HG03520 (cell line): ENCODE measurements at regions not wholly inside any gene's neighbourhood (a gene's known extent, or its start where the extent isn't known, plus 50 kb on each side); places are given as distances from the start of the nearest gene placed in this dataset.
"Not testable (repeated sequence)": the region's sequence is repeated elsewhere in the genome, so short reads cannot be mapped to it uniquely, and the experiment has no call there.

ENCODE experiments used
- ATAC-seq: cut with Tn5 transposase; IDR thresholded peaks from one replicate; pipeline ENCODE4 v1.9.1; 2021; ENCODE audit warnings: mild to moderate bottlenecking, moderate library complexity; ENCODE audit not compliant: unreplicated experiment

- ATAC-seq: no peak
Measured at GRCh38 chr4:114229706-114230105, 250.3 kb upstream of the ARSJ start.

DNA sequence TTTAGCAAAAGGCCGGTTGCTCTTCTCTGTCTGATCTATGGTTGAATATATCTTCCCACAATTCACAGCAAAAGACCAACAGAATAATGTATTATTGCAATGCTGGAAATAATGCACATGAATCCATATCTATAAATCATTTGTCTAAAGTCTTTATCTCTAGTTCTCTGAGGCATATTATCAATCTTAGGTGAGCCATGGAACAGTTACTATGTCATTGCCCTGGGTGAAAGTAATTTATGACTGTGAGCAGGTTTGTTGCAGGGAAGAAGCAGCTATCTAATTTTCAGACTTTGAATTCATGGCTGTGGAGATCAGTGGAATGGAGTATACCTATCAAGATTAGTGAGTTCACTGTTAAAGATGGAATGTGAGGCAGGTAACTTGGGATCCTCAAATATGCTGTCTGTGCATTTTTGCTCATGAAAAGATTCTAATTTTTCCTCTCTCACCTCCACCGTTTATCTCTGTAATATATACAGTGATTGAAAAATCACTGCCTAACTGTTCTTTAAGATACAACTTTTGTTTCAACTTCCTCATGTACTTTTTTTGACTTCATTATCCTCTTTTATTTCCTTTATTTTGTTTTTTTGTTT, 256.8 kb upstream of the ARSJ start:
- no peak for ATAC-seq

- no peak for ATAC-seq
Measured at GRCh38 chr4:114237997-114238396, 258.6 kb upstream of the ARSJ start.

DNA sequence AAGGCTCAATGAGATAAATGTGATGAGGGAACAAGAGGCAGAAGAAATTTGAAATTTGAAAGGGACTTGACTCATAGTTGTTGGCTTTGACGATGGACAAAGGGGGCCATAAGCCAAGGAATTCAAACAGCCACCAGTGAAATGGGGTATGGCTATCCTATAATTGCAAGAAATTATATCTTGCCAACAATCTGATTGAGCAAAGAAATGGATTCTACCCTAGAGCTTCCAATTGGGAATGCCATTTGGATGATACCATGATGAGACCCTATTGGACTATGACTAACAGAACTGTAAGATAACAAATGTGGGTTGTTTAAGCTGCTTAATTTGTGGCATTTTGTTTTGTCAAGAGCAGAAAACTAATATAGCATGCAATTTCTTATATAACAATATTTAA, 270.1 kb upstream of the ARSJ start:
- ATAC-seq: no peak

- no peak for ATAC-seq
Measured at GRCh38 chr4:114249976-114250375, 270.5 kb upstream of the ARSJ start.

DNA sequence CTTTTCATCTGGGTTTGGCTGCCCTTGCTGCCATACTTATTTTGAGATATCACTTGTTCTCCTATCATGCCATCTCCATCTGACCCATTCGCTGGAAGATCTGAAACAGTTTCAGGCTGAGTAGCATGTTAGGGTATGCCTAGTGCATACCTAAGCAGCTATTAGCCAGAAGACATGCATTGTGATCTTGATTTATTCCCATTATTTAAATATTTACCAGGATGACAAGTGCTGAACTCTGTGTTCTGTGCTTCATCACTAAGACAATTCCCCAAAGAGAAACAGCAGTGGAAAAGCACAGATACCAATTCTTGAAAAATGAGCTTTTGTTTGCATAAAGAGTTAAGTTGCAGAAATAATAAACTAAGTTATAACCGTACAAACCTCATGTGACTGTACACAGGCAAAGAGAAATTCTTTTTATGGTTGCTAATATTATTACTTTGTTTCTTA, 271.0 kb upstream of the ARSJ start:
- ATAC-seq: no peak

GRCh38 chr4:114251020-114251419, 271.6 kb upstream of the ARSJ start:
- ATAC-seq: no peak

DNA sequence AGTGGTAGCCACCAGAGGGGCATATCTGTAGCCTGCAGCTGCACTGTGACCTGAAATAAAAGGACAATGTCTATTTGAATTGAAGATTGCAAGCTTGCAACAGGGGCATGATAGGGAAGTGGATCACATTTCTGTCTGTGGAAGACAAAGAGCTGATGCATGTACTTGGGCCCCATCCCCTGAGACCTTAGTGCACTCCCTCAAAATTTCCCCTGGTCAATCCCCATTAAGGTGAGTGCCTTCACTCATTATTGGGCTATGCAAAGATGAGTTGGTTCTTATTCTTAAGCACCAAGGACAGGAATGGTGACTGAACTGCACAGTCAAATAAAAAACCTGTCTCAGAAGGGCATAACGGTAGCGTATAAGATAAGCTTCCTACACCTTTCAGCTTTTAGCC, 273.1 kb upstream of the ARSJ start:
- no peak for ATAC-seq

GRCh38 chr4:114257501-114257900, 278.1 kb upstream of the ARSJ start:
- no peak for ATAC-seq

- not testable (repeated sequence) for ATAC-seq
Measured at GRCh38 chr4:114262421-114262820, 283.0 kb upstream of the ARSJ start.

GRCh38 chr4:114263233-114263632, 283.8 kb upstream of the ARSJ start:
- no peak for ATAC-seq

DNA sequence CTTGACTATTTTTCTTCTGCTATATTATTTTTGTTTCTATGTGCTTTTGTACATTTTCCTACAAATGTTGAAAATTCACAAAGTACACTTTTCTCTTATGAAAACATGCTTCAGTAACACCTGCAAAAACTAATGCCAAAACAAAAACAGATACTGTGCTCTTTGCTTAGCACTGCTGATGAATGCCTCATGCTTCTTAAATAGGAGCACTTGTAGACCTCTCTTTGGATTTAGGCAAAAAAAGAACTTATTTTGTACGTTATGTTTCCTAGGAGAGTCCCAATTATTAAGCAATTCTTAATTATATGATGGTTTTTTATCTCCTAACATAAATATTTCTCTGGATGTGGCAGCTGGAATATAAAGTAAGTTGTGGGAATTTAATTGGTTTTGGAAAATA, 285.0 kb upstream of the ARSJ start:
- ATAC-seq: no peak

DNA sequence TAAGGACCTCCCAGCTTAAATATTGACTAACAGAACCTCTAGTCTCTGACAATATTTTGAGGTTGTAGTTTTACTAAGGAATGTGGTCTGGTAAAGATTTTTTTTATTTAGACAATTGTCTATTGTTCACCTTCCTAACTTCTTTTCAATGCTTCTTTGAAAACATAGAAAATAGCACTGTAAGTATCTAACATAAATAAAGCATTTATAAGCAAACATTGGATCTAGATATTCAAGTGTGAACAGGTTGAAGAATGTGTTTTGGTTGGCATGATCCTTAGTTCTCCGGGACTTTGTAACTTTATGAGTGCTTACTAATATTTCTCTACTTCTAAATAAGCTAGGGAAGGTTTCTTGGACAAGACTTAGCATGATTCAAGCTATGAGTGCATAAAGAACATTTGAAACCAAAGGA, 285.4 kb upstream of the ARSJ start:
- no peak for ATAC-seq

DNA sequence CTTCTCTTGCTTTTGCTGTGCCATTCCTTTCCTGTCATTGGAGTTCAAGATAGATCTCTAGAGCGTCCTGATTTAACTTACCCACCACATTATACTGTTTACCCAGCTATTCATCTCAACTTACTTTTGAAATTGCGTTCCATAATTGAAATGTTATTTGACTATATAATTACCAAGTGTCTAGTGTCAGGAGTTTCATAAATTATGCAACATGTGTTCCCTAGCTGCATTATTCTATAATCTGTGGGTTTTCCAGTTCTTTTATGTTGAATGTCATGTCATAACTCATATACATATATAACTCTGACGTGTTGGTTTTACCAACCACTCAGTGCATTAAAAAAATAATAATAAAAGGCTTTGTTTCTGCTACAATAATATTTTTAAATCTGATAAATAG, 285.9 kb upstream of the ARSJ start:
- no peak for ATAC-seq

- ATAC-seq: no peak
Measured at GRCh38 chr4:114267976-114268375, 288.5 kb upstream of the ARSJ start.

DNA sequence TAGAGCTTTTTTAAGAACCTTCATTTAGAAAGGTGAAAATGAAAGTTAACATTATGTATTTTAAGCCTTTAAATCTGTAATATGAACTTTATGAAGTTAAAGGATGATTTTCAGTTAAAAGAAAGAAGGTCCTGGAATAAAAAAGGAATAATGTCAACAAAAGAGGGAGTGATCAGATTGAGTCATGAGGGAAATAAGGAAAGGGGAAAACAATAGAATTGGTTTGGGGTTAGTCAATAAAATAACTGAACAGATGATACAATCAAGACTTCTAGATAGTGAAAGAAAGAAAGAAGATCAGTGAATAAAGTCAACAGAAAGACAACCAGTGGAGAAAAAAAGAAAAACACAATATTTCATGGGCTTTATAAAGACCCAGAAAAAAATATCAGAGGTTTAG, 291.6 kb upstream of the ARSJ start:
- ATAC-seq: no peak

DNA sequence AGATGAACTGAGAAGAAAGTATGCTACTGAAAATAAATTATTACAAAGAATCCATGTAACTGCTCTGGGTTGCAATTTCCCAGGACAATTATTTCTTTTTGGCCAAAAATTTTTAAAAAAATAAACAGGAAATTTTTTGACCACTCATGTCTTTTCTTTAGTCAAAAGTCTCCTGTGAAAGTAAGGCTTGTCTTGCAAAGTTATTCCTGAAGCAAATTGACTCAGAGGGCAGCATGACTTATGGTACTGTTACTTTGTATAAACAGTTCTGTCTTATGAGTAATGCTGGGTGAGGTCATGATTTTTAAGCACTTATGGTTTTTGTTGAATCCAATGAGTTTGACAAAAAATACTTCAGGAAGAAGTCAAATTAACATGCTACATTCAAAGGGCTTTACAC, 292.8 kb upstream of the ARSJ start:
- ATAC-seq: no peak

- no peak for ATAC-seq
Measured at GRCh38 chr4:114273238-114273637, 293.8 kb upstream of the ARSJ start.

DNA sequence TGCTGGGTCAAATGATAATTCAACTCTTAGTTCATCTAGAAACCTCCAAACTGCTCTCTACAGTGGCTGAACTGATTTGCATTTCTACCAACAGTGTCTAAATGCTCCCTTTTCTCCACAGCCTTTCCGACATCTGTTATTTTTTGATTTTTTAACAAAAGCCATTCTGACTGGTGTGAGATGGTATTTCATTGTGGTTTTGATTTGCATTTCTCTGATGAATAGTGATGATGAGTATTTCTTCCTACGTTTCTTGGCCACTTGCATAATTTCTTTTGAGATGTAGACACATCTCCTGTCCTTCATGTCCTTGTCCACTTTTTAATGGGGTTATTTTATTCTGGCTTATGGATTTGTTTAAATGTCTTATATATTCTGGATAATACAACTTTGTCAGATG, 298.2 kb upstream of the ARSJ start:
- no peak for ATAC-seq

DNA sequence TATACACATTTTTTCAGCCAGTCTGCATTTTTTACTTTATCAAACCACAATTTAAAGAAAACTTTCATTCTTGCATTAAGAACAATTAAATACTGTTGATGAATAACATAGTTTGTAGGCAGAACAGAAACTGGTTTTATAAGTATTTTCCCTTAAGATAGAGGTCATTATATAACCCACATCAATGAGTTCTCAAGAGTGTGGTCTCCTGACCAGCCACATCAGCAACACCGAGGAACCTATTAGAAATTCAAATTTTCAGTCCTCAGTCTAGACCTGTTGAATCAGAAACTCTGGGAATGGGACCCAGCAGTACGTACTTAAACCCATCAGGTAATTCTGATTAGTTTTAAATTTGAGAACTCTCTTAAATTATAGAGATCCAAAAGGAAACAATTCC, 299.6 kb upstream of the ARSJ start:
- no peak for ATAC-seq

DNA sequence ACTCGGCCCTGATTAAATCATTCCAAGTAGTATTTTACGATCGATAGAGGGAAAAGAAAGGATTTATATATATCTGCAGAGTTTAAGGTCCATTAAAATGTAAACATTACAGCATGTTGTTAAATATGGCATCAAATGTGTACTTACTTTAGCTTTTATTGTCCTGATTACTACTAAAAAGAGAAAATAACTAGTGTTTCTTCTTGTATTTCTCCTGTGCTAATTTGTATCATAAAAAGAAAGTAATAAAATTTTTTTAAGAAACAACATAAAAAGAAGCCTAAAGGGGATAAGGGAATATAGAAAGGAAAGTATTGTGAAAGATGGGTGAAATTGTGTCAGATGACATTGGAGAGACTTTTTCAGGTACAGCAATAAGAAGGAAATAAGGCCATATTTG, 300.3 kb upstream of the ARSJ start:
- ATAC-seq: no peak

DNA sequence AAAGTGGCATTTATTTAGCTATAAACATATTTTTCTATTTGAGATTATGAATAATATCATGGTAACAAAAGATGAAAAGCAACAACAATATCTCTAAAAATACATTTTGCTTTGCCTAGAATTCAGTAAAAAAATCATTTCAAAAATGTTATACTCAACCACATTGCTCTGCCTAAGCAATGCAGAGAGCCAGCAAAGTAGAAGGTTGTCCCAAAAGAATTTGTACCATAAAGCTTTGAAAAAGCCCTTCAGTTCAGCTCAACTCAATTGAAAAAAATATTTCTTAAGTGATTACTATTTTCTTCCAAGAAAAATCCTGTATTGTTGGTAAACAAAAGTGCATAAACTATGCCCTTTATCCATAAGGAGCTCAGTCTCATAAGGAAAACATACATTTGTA, 301.2 kb upstream of the ARSJ start:
- no peak for ATAC-seq

GRCh38 chr4:114281164-114281960, 301.9 kb upstream of the ARSJ start:
- no peak for ATAC-seq
